DND-41 (cell line): ENCODE measurements at regions not wholly inside any gene's neighbourhood (a gene's known extent, or its start where the extent isn't known, plus 50 kb on each side); places are given as distances from the start of the nearest gene placed in this dataset.

Experiments
- ATAC-seq: fragments of 200-7000 bp; cut with Tn5 transposase; 3 replicates; pipeline ENCODE4 v1.9.1; 2021; ENCODE audit warnings: low read depth; ENCODE audit not compliant: insufficient read depth
- DNase-seq: peaks from one replicate; pipeline ENCODE4 v3.0.0-alpha.2; 2020
- H2AFZ ChIP-seq: 2 replicates; pipeline ENCODE4 v1.6.0; 2012; ENCODE audit warnings: low read depth, low read length
- H3K27ac ChIP-seq: 2 replicates; pipeline ENCODE4 v1.5.1; 2012; ENCODE audit warnings: low read length, inconsistent platforms
- H3K27me3 ChIP-seq: fragments of 200-600 bp; sonication (generic); 2 replicates; pipeline ENCODE4 v1.6.0; 2012; ENCODE audit warnings: low read length, mild to moderate bottlenecking, inconsistent platforms; ENCODE audit not compliant: insufficient read depth, poor library complexity
- H3K36me3 ChIP-seq: 2 replicates; pipeline ENCODE4 v1.5.1; 2012; ENCODE audit warnings: low read length, inconsistent platforms; ENCODE audit not compliant: insufficient read depth
- H3K4me1 ChIP-seq: 2 replicates; pipeline ENCODE4 v1.5.1; 2012; ENCODE audit warnings: mild to moderate bottlenecking, low read length; ENCODE audit not compliant: insufficient read depth
- H3K4me2 ChIP-seq: 2 replicates; pipeline ENCODE4 v1.6.0; 2012; ENCODE audit warnings: mild to moderate bottlenecking, moderate library complexity, low read length, inconsistent platforms; ENCODE audit not compliant: insufficient read depth
- H3K4me3 ChIP-seq, 2 experiments: fragments of 200-600 bp in 1 of 2; shearing (Covaris generic) in 1 of 2; 2 replicates each; pipeline ENCODE4 v1.5.1; 2012 to 2016; ENCODE audit warnings: inconsistent platforms in 2 of 2, low read length in 2 of 2, mild to moderate bottlenecking in 2 of 2, low read depth in 1 of 2, moderate library complexity in 1 of 2
- H3K79me2 ChIP-seq: 2 replicates; pipeline ENCODE4 v1.6.0; 2012; ENCODE audit warnings: low read length, inconsistent platforms; ENCODE audit not compliant: insufficient read depth
- H3K9ac ChIP-seq: 2 replicates; pipeline ENCODE4 v1.6.0; 2012; ENCODE audit warnings: low read depth, mild to moderate bottlenecking, inconsistent platforms, low read length, moderate library complexity
- H3K9me3 ChIP-seq: 2 replicates; pipeline ENCODE4 v1.5.1; 2012; ENCODE audit warnings: low read length, moderate library complexity, mild to moderate bottlenecking, inconsistent platforms; ENCODE audit not compliant: insufficient read depth, severe bottlenecking
- H4K20me1 ChIP-seq: 2 replicates; pipeline ENCODE4 v1.6.0; 2012; ENCODE audit warnings: low read length; ENCODE audit not compliant: insufficient read depth
- EZH2 ChIP-seq: IDR thresholded peaks from 3 replicates; pipeline ENCODE4 v1.6.1; 2012; ENCODE audit warnings: borderline replicate concordance, low read depth, mild to moderate bottlenecking, moderate library complexity, low read length, inconsistent platforms; ENCODE audit not compliant: severe bottlenecking

- Histone ChIP-seq H3K27ac (no peak overlapping the region), H4K20me1 (no peaks in the 10 kb centered on the region), H3K27me3 (no peaks in the 10 kb centered on the region), H3K9ac (no peak overlapping the region), H3K79me2 (no peaks in the 10 kb centered on the region), H2AFZ (no peak overlapping the region), H3K4me1 (no peaks in the 10 kb centered on the region), H3K36me3 (no peaks in the 10 kb centered on the region), H3K9me3 (no peaks in the 10 kb centered on the region), H3K4me3 (no peak overlapping the region), H3K4me2 (no peak overlapping the region)
- ATAC-seq, result no peak
- no peak for DNase-seq
- TF ChIP-seq EZH2, result no peak
Observed at GRCh38 chr2:132366421-132367180, 50.0 kb upstream of the GPR39 start.
